HCT116 (cell line): ENCODE measurements at regions not wholly inside any gene's neighbourhood (a gene's known extent, or its start where the extent isn't known, plus 50 kb on each side); places are given as distances from the start of the nearest gene placed in this dataset.

Experiments
- ATAC-seq: fragments of 200-7000 bp; cut with Tn5 transposase; 2 replicates; pipeline ENCODE4 v1.9.1; 2020; ENCODE audit warnings: mild to moderate bottlenecking, moderate library complexity
- BruUV-seq: library from RNA; stranded (reverse); fragments of 400-500 nt; replicated peaks from 2 replicates; lab custom pipeline; 2021; lab: Mats Ljungman, UMichigan
- CTCF ChIA-PET: fragments of 300-600 bp; sonication (Branson Sonifier 250); formaldehyde crosslinking; loops from one replicate; lab custom pipeline; 2021; ENCODE audit warnings: antibody characterized with exemption; lab: Charles Lee
- POLR2A ChIA-PET: fragments of 300-600, 350-600 bp; sonication (Branson Sonifier 250); formaldehyde crosslinking; loops from one replicate; lab custom pipeline; 2021; ENCODE audit warnings: antibody characterized with exemption; lab: Charles Lee
- RAD21 ChIA-PET, 2 experiments: fragments of 300-600 bp; sonication (Branson Sonifier 250); formaldehyde crosslinking; loops; one replicate each; lab custom pipeline; 2023; ENCODE audit warnings: low total read pairs in 2 of 2; ENCODE audit not compliant: uncharacterized antibody in 2 of 2, unreplicated experiment in 2 of 2, low non-redundant PET in 1 of 2; lab: Charles Lee
- DNase-seq: peaks from one replicate; pipeline ENCODE4 v3.0.0-alpha.2; 2010; ENCODE audit warnings: low read depth, low spot score
- H2AFZ ChIP-seq: fragments of 200-600 bp; shearing (Covaris generic), sonication (generic); 2 replicates; pipeline ENCODE4 v1.6.1; 2017; ENCODE audit warnings: low read depth, mixed run types, mixed read lengths, antibody characterized with exemption, low read length; ENCODE audit not compliant: poor library complexity, severe bottlenecking
- H3K27ac ChIP-seq: 2 replicates; pipeline ENCODE4 v1.5.1; 2012; ENCODE audit warnings: low read depth, low read length
- H3K27me3 ChIP-seq: fragments of 200-600 bp; sonication (generic); 2 replicates; pipeline ENCODE4 v1.6.1; 2016; ENCODE audit warnings: mixed run types, low read length, mixed read lengths; ENCODE audit not compliant: insufficient read depth
- H3K36me3 ChIP-seq, 2 experiments: fragments of 200-500 bp in 1 of 2; fragments of 200-600 bp in 1 of 2; sonication (Bioruptor generic) in 1 of 2; sonication (generic) in 1 of 2; 2 replicates each; pipeline versions ENCODE4 v1.5.1 to v1.6.1; 2014 to 2016; ENCODE audit warnings: low read length in 2 of 2, inconsistent platforms in 1 of 2, mixed read lengths in 1 of 2, mixed run types in 1 of 2; ENCODE audit not compliant: insufficient read depth in 2 of 2, control insufficient read depth in 1 of 2
- H3K4me1 ChIP-seq, 2 experiments: fragments of 200-600 bp in 1 of 2; sonication (generic) in 1 of 2; 2 replicates each; pipeline versions ENCODE4 v1.5.1 to v1.6.1; 2012 to 2017; ENCODE audit warnings: low read length in 2 of 2, inconsistent platforms in 1 of 2, mild to moderate bottlenecking in 1 of 2, mixed read lengths in 1 of 2, mixed run types in 1 of 2, moderate library complexity in 1 of 2; ENCODE audit not compliant: insufficient read depth in 2 of 2, control insufficient read depth in 1 of 2
- H3K4me2 ChIP-seq: fragments of 200-600 bp; sonication (generic); 2 replicates; pipeline ENCODE4 v1.6.1; 2017; ENCODE audit warnings: mixed run types, low read length, mixed read lengths
- H3K4me3 ChIP-seq, 2 experiments: fragments of 200-600 bp in 1 of 2; sonication (generic) in 1 of 2; replicated peaks in 1 of 2; 2 replicates each; pipeline ENCODE4 v1.5.1; 2011 to 2016; ENCODE audit warnings: low read length in 2 of 2, control low read depth in 1 of 2, low read depth in 1 of 2, mild to moderate bottlenecking in 1 of 2, mixed read lengths in 1 of 2, mixed run types in 1 of 2
- H3K79me2 ChIP-seq: fragments of 200-600 bp; sonication (generic); 2 replicates; pipeline ENCODE4 v1.6.1; 2017; ENCODE audit warnings: mild to moderate bottlenecking, mixed run types, low read length, moderate library complexity, mixed read lengths; ENCODE audit not compliant: insufficient read depth
- H3K9ac ChIP-seq: fragments of 200-600 bp; sonication (generic); 2 replicates; pipeline ENCODE4 v1.6.1; 2016; ENCODE audit warnings: low read length, mixed read lengths
- H3K9me2 ChIP-seq: fragments of 200-600 bp; sonication (generic), shearing (Covaris generic); 2 replicates; pipeline ENCODE4 v1.6.1; 2017; ENCODE audit warnings: mixed run types, mild to moderate bottlenecking, moderate library complexity; ENCODE audit not compliant: insufficient read depth
- H3K9me3 ChIP-seq, 2 experiments: fragments of 200-500 bp in 1 of 2; fragments of 200-600 bp in 1 of 2; sonication (Bioruptor generic) in 1 of 2; sonication (generic) in 1 of 2; 2 replicates each; pipeline ENCODE4 v1.6.1; 2014 to 2017; ENCODE audit warnings: low read length in 2 of 2, mixed read lengths in 2 of 2, inconsistent platforms in 1 of 2, low read depth in 1 of 2, mild to moderate bottlenecking in 1 of 2, mixed run types in 1 of 2, moderate library complexity in 1 of 2; ENCODE audit not compliant: control insufficient read depth in 1 of 2, insufficient read depth in 1 of 2
- H4K20me1 ChIP-seq: fragments of 200-600 bp; sonication (generic), shearing (Covaris generic); 2 replicates; pipeline ENCODE4 v1.6.1; 2017; ENCODE audit warnings: mixed run types, mild to moderate bottlenecking, moderate library complexity; ENCODE audit not compliant: insufficient read depth
- ATF3 ChIP-seq: IDR thresholded peaks from 2 replicates; pipeline ENCODE4 v1.6.1; 2012
- CBX3 ChIP-seq: IDR thresholded peaks from 2 replicates; pipeline ENCODE4 v1.6.1; 2012; ENCODE audit warnings: low read depth
- CEBPB ChIP-seq: IDR thresholded peaks from 2 replicates; pipeline ENCODE4 v1.6.1; 2012; ENCODE audit warnings: low read depth
- CTCF ChIP-seq, 3 experiments: fragments of 200-600 bp in 1 of 3; sonication (generic) in 1 of 3; IDR thresholded peaks in 2 of 3; conservative IDR thresholded peaks in 1 of 3; 2 replicates each; pipeline ENCODE4 v1.5.1; 2012 to 2017; ENCODE audit warnings: low read depth in 2 of 3, low read length in 2 of 3, antibody characterized with exemption in 1 of 3, borderline replicate concordance in 1 of 3, control low read depth in 1 of 3, mild to moderate bottlenecking in 1 of 3, mixed read lengths in 1 of 3, mixed run types in 1 of 3, moderate library complexity in 1 of 3; ENCODE audit not compliant: insufficient read depth in 1 of 3
- ELF1 ChIP-seq: IDR thresholded peaks from 2 replicates; pipeline ENCODE4 v1.6.1; 2012; ENCODE audit warnings: low read depth, borderline replicate concordance
- EZH2 ChIP-seq: fragments of 200-600 bp; sonication (generic); IDR thresholded peaks from 2 replicates; pipeline ENCODE4 v1.6.1; 2017; ENCODE audit warnings: antibody characterized with exemption, mixed run types
- FOSL1 ChIP-seq: IDR thresholded peaks from 2 replicates; pipeline ENCODE4 v1.6.1; 2012; ENCODE audit warnings: low read depth
- JUND ChIP-seq: IDR thresholded peaks from 2 replicates; pipeline ENCODE4 v1.6.1; 2012
- MAX ChIP-seq: IDR thresholded peaks from 2 replicates; pipeline ENCODE4 v1.6.1; 2012
- POLR2A ChIP-seq: IDR thresholded peaks from 2 replicates; pipeline ENCODE4 v1.7.0; 2011; ENCODE audit warnings: borderline replicate concordance; ENCODE audit not compliant: insufficient read depth, insufficient read length; ENCODE audit errors: extremely low read depth
- POLR2AphosphoS5 ChIP-seq: IDR thresholded peaks from 2 replicates; pipeline ENCODE4 v1.6.1; 2011; ENCODE audit warnings: mild to moderate bottlenecking, low read depth, low read length, moderate library complexity
- RAD21 ChIP-seq: IDR thresholded peaks from 2 replicates; pipeline ENCODE4 v1.6.1; 2012; ENCODE audit warnings: low read depth, mild to moderate bottlenecking
- SIN3A ChIP-seq: IDR thresholded peaks from 2 replicates; pipeline ENCODE4 v1.6.1; 2012; ENCODE audit warnings: low read depth
- SP1 ChIP-seq: IDR thresholded peaks from 2 replicates; pipeline ENCODE4 v1.6.1; 2012; ENCODE audit warnings: low read depth
- SRF ChIP-seq: IDR thresholded peaks from 2 replicates; pipeline ENCODE4 v1.6.1; 2012; ENCODE audit warnings: low read depth
- TCF7L2 ChIP-seq: IDR thresholded peaks from 2 replicates; pipeline ENCODE4 v1.7.0; 2011; ENCODE audit warnings: borderline replicate concordance, inconsistent platforms; ENCODE audit not compliant: insufficient read depth, insufficient read length; ENCODE audit errors: extremely low read depth
- ZBTB33 ChIP-seq: IDR thresholded peaks from 2 replicates; pipeline ENCODE4 v1.6.1; 2011; ENCODE audit warnings: mild to moderate bottlenecking, low read length, moderate library complexity; ENCODE audit not compliant: insufficient replicate concordance; ENCODE audit errors: extremely low read depth
- ZFX ChIP-seq: fragments of 450-650 bp; IDR thresholded peaks from 2 replicates; pipeline ENCODE4 v1.6.1; 2017
- ZNF274 ChIP-seq: fragments of 200-500 bp; sonication (Bioruptor generic); IDR thresholded peaks from 2 replicates; pipeline ENCODE4 v1.6.1; 2014; ENCODE audit warnings: mild to moderate bottlenecking, low read depth, low read length, inconsistent platforms
- intact Hi-C: fragments of 100-400 bp; cut with micrococcal nuclease; formaldehyde crosslinking; loops from 2 replicates; pipeline ENCODE4 v1.10.0; 2022

GRCh38 chr13:92974905-92975429, 251.6 kb upstream of the GPC6 start:
- no peak overlapping the region for H3K4me3 ChIP-seq
- H3K9me3 ChIP-seq: peaks cover 0 to 18% of the 10 kb centered on the region in 2 experiments
- ChIA-PET CTCF (no interaction called here), RAD21 (no interaction called here)
- H3K79me2 ChIP-seq: no peaks in the 10 kb centered on the region
- no peaks in the 10 kb centered on the region for H3K4me1 ChIP-seq
- no peaks in the 10 kb centered on the region for H3K9me2 ChIP-seq
- H2AFZ ChIP-seq: no peak overlapping the region
- no peak for ATAC-seq
- no peak overlapping the region for H3K9ac ChIP-seq
- H3K27ac ChIP-seq: no peak overlapping the region
- TF ChIP-seq ZBTB33 (no peak), EZH2 (no peak), MAX (no peak), POLR2A (no peak), FOSL1 (no peak), ZFX (no peak), POLR2AphosphoS5 (no peak), ZNF274 (no peak), ATF3 (no peak), JUND (no peak), CTCF (IDR thresholded peaks at IDR 0.05 in 2 of 3, conservative IDR thresholded peaks at IDR 0.05 in 1 of 3; ENCODE audit: borderline replicate concordance in 1 of 3, insufficient read depth in 1 of 3, low read depth in 2 of 3, low read length in 2 of 3) (no peak), TCF7L2 (no peak), RAD21 (no peak), SRF (no peak), SP1 (no peak), ELF1 (no peak), CBX3 (no peak), SIN3A (no peak), CEBPB (no peak)
- TF ChIP-seq, all 23 proteins: peak for 0
- POLR2A ChIA-PET: no interaction called here
- no TSS peak for BruUV-seq
- DNase-seq: no peak
- Histone ChIP-seq H3K27me3 (no peaks in the 10 kb centered on the region), H3K4me2 (no peak overlapping the region), H3K36me3 (no peaks in the 10 kb centered on the region), H4K20me1 (no peaks in the 10 kb centered on the region)
- intact Hi-C loops: no loop called here
